ENCODE measurements at regions not wholly inside any gene's neighbourhood (a gene's known extent, or its start where the extent isn't known, plus 50 kb on each side); places are given as distances from the start of the nearest gene placed in this dataset.

- TF ChIP-seq, protein P1, sequence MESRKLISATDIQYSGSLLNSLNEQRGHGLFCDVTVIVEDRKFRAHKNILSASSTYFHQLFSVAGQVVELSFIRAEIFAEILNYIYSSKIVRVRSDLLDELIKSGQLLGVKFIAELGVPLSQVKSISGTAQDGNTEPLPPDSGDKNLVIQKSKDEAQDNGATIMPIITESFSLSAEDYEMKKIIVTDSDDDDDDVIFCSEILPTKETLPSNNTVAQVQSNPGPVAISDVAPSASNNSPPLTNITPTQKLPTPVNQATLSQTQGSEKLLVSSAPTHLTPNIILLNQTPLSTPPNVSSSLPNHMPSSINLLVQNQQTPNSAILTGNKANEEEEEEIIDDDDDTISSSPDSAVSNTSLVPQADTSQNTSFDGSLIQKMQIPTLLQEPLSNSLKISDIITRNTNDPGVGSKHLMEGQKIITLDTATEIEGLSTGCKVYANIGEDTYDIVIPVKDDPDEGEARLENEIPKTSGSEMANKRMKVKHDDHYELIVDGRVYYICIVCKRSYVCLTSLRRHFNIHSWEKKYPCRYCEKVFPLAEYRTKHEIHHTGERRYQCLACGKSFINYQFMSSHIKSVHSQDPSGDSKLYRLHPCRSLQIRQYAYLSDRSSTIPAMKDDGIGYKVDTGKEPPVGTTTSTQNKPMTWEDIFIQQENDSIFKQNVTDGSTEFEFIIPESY (IDR thresholded peaks at IDR 0.05): no peak
- no peak for TF ChIP-seq YY1 (IDR thresholded peaks at IDR 0.05; ENCODE audit: low read depth, low read length)
- TF ChIP-seq ZNF384 (IDR thresholded peaks at IDR 0.05; ENCODE audit: borderline replicate concordance, low read depth, low read length): no peak
- no peak for TF ChIP-seq POLR2AphosphoS5 (IDR thresholded peaks at IDR 0.05; ENCODE audit: low read length)
- no peak for TF ChIP-seq CREB1 (IDR thresholded peaks at IDR 0.05; ENCODE audit: low read depth)
- no peak for TF ChIP-seq EED (IDR thresholded peaks at IDR 0.05; ENCODE audit: low read depth)
- TF ChIP-seq TARDBP (IDR thresholded peaks at IDR 0.05; ENCODE audit: borderline replicate concordance): no peak
Measured at GRCh38 chr5:158553195-158553961, 546.3 kb downstream of the EBF1 start (continued).

GRCh38 chr5:158552241-158552640, 547.5 kb downstream of the EBF1 start:
- no peaks in the 10 kb centered on the region for H3K4me1 ChIP-seq (ENCODE audit: control insufficient read depth, insufficient read depth, low read length)
- H3K79me2 ChIP-seq (ENCODE audit: control insufficient read depth, insufficient read depth, low read length): no peaks in the 10 kb centered on the region
- H2AFZ ChIP-seq (ENCODE audit: control insufficient read depth, low read depth, low read length): no peak overlapping the region
- FAIRE-seq (no peak), ATAC-seq (no peak), DNase-seq (ENCODE audit: low read depth, low spot score) (no peak)
- no TSS peak for BruUV-seq (replicated peaks)
- intact Hi-C loops (cut with micrococcal nuclease; ENCODE audit: unreplicated experiment) (no loop called here), in situ Hi-C loops (cut with MboI) (no loop called here)
- no peak overlapping the region for H3K4me3 ChIP-seq
- SMC1A ChIA-PET (ENCODE audit: uncharacterized antibody, unreplicated experiment): no interaction called here
- H3K9ac ChIP-seq (ENCODE audit: control insufficient read depth, insufficient read depth, low read length): no peak overlapping the region
- no peaks in the 10 kb centered on the region for H3K36me3 ChIP-seq (ENCODE audit: control insufficient read depth in 2 of 2, insufficient read depth in 2 of 2, low read length in 1 of 2)
- no peak overlapping the region for H3K27ac ChIP-seq (ENCODE audit: control insufficient read depth, insufficient read depth)
- 30% methylated on average over 4 of the region's 4 CpGs for WGBS (ENCODE audit: insufficient coverage, insufficient replicate concordance, low lambda C conversion rate, missing lambda C conversion rate)
- no peak overlapping the region for H3K4me2 ChIP-seq (ENCODE audit: control insufficient read depth, insufficient read depth)
- no peak for TF ChIP-seq CHD1 (IDR thresholded peaks at IDR 0.05; ENCODE audit: low read depth, low read length)
- TF ChIP-seq, protein P2, sequence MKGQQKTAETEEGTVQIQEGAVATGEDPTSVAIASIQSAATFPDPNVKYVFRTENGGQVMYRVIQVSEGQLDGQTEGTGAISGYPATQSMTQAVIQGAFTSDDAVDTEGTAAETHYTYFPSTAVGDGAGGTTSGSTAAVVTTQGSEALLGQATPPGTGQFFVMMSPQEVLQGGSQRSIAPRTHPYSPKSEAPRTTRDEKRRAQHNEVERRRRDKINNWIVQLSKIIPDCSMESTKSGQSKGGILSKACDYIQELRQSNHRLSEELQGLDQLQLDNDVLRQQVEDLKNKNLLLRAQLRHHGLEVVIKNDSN (IDR thresholded peaks at IDR 0.05; ENCODE audit: borderline replicate concordance, extremely low read length, insufficient read depth, low read depth, low read length): no peak
- RAD21 ChIA-PET (ENCODE audit: unreplicated experiment): interaction anchor here (1.5 kb wide), 1 partner anchor 124 kb away, joined by 3 read pairs; no protein-coding TSS in a partner anchor
- POLR2A ChIA-PET: no interaction called here
- no peaks in the 10 kb centered on the region for H4K20me1 ChIP-seq (ENCODE audit: control insufficient read depth, insufficient read depth)
- H3K27me3 ChIP-seq (replicated peaks in 1 of 2; ENCODE audit: control insufficient read depth in 2 of 2, insufficient read depth in 2 of 2, low read length in 1 of 2): no peaks in the 10 kb centered on the region
- CTCF ChIA-PET: no interaction called here
- H3K9me3 ChIP-seq (replicated peaks; ENCODE audit: control insufficient read depth, insufficient read depth, low read length): no peaks in the 10 kb centered on the region; the same call in 2 of the 3 replicates
